Osteocyte (in vitro differentiated cells): ENCODE measurements at regions not wholly inside any gene's neighbourhood (a gene's known extent, or its start where the extent isn't known, plus 50 kb on each side); places are given as distances from the start of the nearest gene placed in this dataset.

Experiments
- DNase-seq: peaks from one replicate; pipeline ENCODE4 v3.0.0; 2021; ENCODE audit warnings: mixed read lengths; ENCODE audit not compliant: unreplicated experiment; ENCODE audit errors: extremely low spot score
- H3K27ac Mint-ChIP-seq: one replicate; pipeline ENCODE4 v1.8.0; 2021; ENCODE audit warnings: mild to moderate bottlenecking, mixed read lengths; ENCODE audit not compliant: unreplicated experiment
- H3K27me3 Mint-ChIP-seq: one replicate; pipeline ENCODE4 v1.8.0; 2021; ENCODE audit warnings: mixed read lengths; ENCODE audit not compliant: unreplicated experiment
- H3K36me3 Mint-ChIP-seq: one replicate; pipeline ENCODE4 v1.8.0; 2021; ENCODE audit warnings: mixed read lengths; ENCODE audit not compliant: unreplicated experiment
- H3K4me1 Mint-ChIP-seq: one replicate; pipeline ENCODE4 v1.8.0; 2021; ENCODE audit warnings: mixed read lengths; ENCODE audit not compliant: unreplicated experiment
- H3K4me3 Mint-ChIP-seq: one replicate; pipeline ENCODE4 v1.8.0; 2021; ENCODE audit warnings: mild to moderate bottlenecking, moderate library complexity, mixed read lengths; ENCODE audit not compliant: unreplicated experiment
- H3K9me3 Mint-ChIP-seq: one replicate; pipeline ENCODE4 v1.8.0; 2021; ENCODE audit warnings: mixed read lengths; ENCODE audit not compliant: unreplicated experiment
- CTCF ChIP-seq: fragments of 200-600 bp; sonication (generic); IDR thresholded peaks from 2 replicates; pipeline ENCODE4 v1.5.0; 2021; ENCODE audit warnings: antibody characterized with exemption, mild to moderate bottlenecking, moderate library complexity

DNA sequence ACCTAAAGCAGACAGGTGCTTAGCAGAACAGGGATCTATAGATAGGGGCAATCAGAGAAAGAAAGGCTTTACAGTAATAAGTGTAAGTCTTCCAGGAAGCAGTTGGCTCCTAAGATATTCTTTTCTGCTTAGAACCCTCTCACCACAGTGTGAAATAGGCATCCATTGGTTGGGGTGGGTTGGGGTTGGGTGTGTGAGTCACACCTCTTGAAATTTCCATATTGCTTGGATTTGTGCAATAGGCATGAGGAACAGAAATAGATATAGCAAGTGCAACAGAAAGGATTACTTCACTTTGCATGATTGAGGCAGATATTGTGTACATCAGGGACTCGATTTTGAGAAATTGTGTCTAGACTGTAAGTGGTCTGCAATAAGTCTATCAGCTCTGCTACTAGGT, 200.1 kb upstream of the GAP43 start:
- DNase-seq: no peak
- H3K27ac Mint-ChIP-seq: no peak overlapping the region
- no peaks in the 10 kb centered on the region for H3K36me3 Mint-ChIP-seq
- H3K4me1 Mint-ChIP-seq: no peaks in the 10 kb centered on the region
- no peak overlapping the region for H3K4me3 Mint-ChIP-seq
- H3K9me3 Mint-ChIP-seq: no peaks in the 10 kb centered on the region
- no peak for TF ChIP-seq CTCF
- no peaks in the 10 kb centered on the region for H3K27me3 Mint-ChIP-seq

GRCh38 chr3:115428841-115429240, 194.5 kb upstream of the GAP43 start:
- no peak for DNase-seq
- TF ChIP-seq CTCF: no peak
- Mint-ChIP-seq H3K36me3 (no peaks in the 10 kb centered on the region), H3K4me3 (no peak overlapping the region), H3K27me3 (no peaks in the 10 kb centered on the region), H3K4me1 (peaks cover 5% of the 10 kb centered on the region), H3K27ac (no peak overlapping the region), H3K9me3 (no peaks in the 10 kb centered on the region)

GRCh38 chr3:115436767-115437301, 186.5 kb upstream of the GAP43 start:
- peaks cover 7% of the 10 kb centered on the region for H3K4me1 Mint-ChIP-seq

DNA sequence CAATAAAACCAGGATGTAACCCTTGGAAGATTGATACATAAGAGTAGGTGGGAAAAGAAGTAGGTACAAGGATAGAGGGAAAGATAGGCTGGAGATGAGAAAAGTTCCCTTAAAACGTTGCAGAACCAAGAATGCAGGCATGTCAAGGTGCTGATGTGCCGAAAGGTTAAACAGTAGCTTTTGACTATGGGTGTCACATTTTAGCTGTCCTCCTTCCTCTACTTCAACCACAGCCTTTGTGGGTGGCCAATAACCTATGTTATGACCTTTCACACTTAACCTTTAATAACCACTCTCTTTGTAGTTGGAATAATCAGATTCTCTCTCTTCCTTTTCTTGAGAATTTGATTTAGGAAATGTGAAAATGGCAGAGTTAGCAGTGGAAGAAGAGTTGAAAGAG, 184.5 kb upstream of the GAP43 start:
- Mint-ChIP-seq H3K27me3 (no peaks in the 10 kb centered on the region), H3K36me3 (no peaks in the 10 kb centered on the region), H3K4me1 (peaks cover 7% of the 10 kb centered on the region), H3K9me3 (no peaks in the 10 kb centered on the region), H3K27ac (no peak overlapping the region), H3K4me3 (no peak overlapping the region)
- DNase-seq: no peak
- no peak for TF ChIP-seq CTCF

More at GRCh38 chr3:115436767-115437301, 186.5 kb upstream of the GAP43 start:
- no peaks in the 10 kb centered on the region for H3K27me3 Mint-ChIP-seq
- TF ChIP-seq CTCF: peak; percentile 32
- no peak for DNase-seq
- H3K4me3 Mint-ChIP-seq: no peak overlapping the region
- H3K9me3 Mint-ChIP-seq: no peaks in the 10 kb centered on the region
- no peak overlapping the region for H3K27ac Mint-ChIP-seq
- no peaks in the 10 kb centered on the region for H3K36me3 Mint-ChIP-seq

DNA sequence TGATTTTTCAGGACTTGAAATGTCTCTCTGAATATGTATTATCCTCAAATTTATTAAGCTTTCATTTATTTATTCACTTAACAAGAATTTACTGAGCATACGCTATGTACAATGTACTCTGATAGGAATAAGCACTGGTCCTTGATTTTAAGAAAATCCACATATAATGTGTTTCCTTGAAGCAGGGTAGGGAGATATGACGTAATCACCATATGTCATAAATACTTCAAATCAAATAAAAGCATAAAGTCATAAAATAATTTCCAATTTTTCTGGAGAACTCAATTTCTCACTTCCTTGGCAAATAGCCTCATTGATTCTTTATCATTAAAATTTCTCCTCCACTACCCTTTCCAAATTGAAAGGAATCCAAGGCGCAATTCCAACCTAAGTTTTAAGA, 177.8 kb upstream of the GAP43 start:
- H3K4me3 Mint-ChIP-seq: no peak overlapping the region
- no peak for TF ChIP-seq CTCF
- H3K9me3 Mint-ChIP-seq: no peaks in the 10 kb centered on the region
- DNase-seq: no peak
- H3K36me3 Mint-ChIP-seq: no peaks in the 10 kb centered on the region
- H3K27me3 Mint-ChIP-seq: no peaks in the 10 kb centered on the region
- H3K27ac Mint-ChIP-seq: no peak overlapping the region
- H3K4me1 Mint-ChIP-seq: no peaks in the 10 kb centered on the region
